HG02588 (cell line): ENCODE measurements at regions not wholly inside any gene's neighbourhood (a gene's known extent, or its start where the extent isn't known, plus 50 kb on each side); places are given as distances from the start of the nearest gene placed in this dataset.
"Not testable (repeated sequence)": the region's sequence is repeated elsewhere in the genome, so short reads cannot be mapped to it uniquely, and the experiment has no call there.

ENCODE experiments used
- ATAC-seq: cut with Tn5 transposase; IDR thresholded peaks from one replicate; pipeline ENCODE4 v1.9.1; 2021; ENCODE audit warnings: mild to moderate bottlenecking, moderate library complexity; ENCODE audit not compliant: unreplicated experiment

DNA sequence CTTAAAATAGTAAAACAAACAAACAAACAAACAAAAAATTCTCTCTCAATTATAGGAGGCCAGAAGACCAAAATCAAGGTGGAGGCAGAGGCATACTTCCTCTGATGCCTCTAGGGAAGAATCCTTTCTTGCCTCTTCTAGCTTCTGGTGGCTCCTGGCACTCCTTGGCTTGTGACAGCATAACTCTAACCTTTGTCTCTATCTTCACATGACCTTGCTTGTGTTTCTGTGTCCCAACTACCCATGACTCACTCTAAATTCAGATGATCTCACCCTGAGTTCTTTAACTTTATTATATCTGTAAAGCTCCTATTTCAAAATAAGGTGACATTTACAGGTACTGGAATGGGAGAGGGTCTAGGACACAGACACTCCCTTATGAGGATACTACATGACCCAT is 88.3 kb upstream of the ANTXRL start:
- no peak for ATAC-seq

DNA sequence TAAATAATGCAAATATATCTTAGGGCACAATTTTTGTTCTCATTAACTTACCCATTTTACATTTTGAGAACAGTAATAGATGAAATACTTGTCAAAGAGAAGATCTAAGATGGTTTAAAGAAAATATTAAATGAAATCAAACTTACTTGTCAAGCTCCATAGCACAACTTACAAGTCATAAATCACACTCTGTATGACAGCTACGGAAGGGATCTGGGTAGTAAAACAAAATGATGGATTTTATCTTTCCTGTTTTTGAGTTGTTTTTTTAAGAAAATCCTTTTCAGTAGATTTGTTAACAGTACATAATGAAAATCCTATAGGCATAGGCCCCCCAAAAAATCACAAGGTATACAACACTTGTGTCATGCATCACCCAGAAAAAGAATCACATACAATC is 84.4 kb upstream of the ANTXRL start:
- not testable (repeated sequence) for ATAC-seq

DNA sequence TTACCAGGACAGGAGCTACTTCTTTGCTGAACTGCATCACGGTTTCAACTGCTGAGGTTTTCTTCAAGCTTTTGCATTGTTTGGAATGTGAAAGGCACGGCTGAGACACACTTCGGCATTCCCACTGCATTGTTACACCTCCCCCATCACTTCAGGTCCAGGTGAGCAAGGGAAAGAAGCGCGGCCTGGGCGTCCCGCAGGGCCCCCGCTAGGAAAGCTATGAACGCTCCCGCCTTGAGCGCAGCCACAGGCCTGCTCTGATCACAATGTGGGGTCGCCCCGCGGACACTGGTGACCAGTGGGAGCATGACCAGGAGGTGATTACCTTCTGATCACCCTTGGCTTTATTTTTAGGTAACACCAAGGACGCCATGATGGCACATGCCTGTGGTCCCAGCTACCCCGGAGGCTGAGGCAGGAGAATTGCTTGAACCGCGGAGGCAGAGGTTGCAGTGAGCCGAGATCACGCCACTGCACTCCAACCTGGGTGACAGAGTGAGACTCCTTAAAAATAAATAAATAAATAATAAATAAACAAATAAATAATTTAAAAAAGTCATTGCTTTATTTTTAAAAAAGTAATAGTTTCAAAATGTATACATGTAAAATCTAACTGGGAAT is 82.2 kb upstream of the ANTXRL start:
- not testable (repeated sequence) for ATAC-seq

DNA sequence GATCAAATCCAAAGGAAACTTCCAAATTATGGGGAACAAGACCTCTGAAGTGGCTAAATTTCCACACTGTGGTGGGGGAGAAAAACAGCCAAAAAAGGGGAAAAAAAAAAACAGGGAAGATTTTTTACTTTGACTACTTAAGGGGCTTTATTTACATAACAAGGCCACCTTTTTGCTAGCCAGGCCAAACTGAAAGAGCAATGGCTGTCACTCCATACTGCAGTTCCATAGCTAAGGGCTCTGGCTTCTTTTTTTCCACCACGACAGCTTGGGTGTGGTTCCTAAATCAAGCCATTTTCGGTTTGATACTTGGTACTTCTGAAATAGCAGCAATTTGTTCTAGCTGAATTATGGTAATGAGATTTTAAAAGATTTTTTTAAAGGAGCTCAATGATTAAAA is 76.4 kb upstream of the ANTXRL start:
- ATAC-seq = not testable (repeated sequence)

DNA sequence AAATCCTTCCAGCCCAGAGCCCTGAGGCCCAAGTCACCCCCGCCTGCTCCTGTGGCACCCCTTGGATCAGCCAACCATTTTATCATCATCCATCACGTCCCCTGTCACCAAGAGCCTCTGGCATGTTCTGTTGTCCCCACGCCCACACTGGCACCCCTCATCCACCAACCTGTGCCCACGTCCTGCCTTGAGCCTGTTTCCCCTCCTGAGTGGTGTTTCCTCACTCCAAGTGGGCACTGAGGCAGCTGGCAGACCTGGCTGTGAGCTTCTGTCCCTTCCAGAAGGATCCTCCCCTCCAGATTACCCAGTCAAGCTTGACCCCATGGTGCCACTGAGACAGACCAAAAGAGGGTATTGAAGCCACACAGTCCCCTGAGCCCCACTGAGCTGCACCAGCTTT is 71.4 kb upstream of the ANTXRL start:
- no peak for ATAC-seq

DNA sequence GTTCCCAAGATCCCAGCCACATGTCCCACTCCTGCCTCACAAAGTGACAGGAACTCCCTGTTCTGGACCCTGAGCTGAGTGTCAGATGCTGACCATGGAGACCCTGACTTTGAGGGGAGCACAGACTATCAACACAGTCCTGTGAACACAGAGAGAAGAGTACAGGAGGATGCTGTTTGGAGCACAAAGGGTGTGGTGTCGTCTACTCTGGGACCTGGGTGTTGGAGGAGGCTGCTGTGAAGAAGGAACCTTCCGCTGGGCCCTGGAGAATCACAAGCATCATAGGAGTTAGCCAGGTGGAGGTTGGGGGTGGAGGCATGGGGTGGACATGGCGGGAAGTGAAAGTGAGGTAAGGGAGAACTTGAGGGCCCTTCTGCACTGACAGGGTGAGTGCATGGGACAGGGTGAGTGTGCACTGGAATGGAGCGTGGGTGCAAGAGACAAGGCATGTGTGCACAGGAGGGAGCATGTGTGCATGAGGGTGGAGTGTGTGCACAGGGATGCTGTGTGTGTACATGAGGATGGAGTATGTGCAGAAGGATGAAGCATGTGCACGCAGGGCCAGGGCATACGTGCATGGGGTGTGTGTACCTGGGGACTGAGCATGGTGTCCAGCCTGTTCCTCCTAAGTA is 70.7 kb upstream of the ANTXRL start:
- ATAC-seq = no peak

DNA sequence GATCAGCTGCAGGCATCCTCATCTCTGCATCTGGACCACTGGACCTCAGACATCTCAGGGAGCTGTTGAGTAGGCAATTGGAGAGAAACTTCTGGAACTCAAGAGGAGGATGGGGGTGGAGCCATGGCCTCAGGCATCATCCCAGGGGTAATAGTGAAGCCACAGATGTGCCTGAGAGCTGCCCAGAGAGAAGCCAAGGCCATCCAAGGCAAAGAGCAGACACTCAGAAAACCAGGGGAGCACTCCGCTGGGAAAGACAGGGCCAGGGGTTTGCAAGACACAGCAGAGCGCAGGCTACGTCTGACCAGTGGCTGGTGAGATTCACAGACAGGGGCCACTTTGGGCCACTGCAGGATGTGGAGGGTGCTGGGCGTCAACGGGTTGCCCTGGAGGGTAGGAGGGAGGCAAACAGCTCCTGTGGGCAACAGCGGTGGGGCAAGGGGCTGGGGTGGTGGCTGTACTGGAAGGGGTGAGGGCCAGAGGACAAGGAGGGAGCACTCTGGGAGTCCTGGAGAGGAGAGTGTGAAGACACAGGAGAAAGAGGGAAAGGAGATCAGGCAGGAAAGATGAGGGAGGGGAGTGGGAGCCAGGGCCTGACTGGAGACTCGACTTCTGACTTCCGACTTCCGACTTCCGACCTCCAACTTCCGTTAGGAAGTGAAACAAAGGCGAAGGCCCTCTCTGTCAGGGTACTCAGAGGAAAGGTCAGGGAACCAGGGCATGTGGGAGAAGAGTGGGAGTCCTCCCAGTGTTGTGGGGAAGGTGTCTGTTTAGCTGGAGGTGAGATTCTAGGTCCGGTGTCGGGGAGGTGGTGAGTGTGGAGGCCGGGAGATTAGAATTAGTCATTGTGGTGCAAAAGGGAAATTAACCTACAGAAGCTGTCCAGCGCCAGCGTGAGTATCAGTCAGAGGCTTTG is 69.7 kb upstream of the ANTXRL start:
- no peak for ATAC-seq

DNA sequence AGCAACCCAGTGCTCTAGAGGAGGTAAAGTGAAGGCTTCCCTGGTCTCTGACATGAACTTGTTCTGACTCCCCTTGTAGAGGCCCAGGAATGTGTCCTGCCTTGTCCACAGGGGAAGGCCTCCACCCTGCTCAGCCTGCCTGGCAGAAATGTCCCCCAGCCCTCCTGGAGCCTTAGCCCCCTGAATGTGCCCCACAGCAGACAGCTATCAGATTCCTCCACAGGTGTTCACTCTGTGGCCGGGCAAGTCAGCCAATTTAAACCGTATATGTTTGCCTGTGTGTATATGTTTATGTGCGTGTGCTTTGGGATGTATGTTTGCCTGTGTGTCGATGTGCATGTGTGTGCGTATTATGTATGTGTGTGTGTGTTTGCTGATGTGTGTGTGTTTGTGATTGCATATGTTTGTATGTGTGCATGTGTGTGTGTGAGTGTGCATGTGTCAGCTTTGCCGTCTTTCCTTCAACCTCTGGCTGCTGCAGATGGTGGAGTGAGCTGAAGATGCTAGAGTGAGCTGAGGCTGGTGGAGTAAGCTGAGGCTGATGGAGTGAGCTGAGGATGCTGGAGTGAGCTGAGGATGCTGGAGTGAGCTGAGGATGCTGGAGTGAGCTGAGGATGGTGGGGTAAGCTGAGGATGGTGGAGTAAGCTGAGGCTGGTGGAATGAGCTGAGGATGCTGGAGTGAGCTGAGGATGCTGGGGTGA is 68.9 kb upstream of the ANTXRL start:
- no peak for ATAC-seq

DNA sequence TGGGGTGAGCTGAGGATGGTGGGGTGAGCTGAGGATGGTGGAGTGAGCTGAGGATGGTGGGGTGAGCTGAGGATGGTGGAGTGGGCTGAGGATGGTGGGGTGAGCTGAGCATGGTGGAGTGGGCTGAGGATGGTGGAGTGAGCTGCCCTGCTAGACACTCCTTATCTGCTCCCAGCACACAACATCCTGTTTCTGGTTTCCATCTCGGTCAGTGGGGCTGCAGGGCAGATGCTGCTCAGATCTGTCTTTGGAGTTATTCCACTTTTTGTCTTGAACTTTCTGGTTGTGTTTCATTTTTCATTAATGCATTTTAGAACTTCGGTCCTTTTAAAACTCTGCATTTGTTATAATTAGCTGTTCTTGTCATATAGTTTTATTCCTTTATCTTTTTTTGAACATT is 67.9 kb upstream of the ANTXRL start:
- no peak for ATAC-seq

DNA sequence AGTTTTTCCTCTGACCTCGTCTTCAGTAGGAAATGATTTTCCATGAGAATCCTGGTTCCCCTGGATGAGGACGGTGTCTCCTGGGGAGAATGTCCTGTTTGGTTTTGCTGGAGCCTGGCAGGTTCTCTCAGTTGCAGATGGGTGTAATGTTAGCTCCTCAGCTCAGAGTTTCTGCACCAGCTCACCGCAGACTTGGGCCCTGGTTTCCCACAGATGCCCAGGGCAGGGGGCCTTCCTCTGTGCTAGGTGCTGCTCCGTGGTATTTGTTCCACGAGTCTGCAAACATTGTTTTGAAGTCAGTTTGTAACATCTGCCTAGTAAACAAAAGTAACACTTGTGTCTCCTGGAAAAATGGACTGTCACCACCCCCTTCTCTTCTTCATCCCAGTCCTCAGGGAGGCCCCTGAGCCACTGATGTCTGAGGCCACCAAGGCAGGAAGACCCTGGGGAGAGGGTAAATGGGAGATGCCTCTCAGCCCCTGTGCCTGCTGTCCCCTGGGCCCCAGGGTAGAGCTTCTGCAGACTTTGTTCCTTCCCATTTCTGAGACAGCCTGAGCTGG is 67.3 kb upstream of the ANTXRL start:
- ATAC-seq = not testable (repeated sequence)

DNA sequence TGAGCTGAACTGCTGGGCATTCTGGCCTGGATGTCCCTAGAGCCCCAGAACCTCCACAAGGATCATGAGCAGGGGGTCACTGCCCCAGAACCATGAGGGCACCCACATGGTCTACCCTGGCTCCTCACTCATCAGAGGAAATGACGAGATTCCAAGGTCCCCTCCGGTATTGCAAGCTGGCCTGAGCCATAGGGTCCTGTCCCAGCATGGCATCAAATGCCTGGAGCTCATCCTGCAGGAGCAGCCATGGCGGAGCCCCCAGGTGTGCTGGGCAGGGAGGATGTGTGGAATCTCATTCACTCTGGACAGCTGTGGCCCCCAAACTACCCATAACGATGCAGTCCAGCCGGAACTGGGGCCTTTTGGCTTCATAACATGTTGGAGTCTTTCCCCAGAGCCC is 66.6 kb upstream of the ANTXRL start:
- ATAC-seq = no peak

DNA sequence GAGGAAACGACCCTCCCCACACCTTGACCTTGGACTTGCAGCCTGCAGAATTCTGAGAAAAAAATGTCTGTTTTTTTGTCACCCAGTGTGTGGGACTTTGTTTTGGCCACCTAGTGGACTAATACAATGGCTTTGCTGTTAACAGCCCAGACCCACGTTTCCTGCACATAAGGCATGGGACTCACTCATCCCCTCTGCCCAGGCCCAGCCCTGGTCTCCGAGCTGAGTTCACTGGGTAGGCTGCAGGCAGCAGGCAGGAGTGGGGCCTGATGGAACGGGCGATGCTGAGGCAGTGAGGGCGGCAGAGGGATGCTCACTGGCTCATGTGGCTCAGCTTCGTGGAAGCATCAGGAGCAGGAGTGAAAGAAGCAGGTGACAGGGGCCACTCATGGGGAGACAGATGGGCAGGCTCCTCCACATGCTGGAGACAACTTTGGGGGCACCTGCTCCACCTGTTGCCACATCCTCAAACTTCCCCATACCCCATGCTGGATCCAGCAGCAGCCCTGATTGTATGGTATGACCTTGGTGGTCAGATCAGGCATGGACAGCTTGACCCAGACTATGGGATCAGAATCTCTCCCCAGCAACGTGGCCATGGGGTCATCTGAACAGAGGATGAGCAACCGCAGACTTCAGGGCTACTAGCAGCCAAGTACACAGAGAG is 65.8 kb upstream of the ANTXRL start:
- no peak for ATAC-seq

DNA sequence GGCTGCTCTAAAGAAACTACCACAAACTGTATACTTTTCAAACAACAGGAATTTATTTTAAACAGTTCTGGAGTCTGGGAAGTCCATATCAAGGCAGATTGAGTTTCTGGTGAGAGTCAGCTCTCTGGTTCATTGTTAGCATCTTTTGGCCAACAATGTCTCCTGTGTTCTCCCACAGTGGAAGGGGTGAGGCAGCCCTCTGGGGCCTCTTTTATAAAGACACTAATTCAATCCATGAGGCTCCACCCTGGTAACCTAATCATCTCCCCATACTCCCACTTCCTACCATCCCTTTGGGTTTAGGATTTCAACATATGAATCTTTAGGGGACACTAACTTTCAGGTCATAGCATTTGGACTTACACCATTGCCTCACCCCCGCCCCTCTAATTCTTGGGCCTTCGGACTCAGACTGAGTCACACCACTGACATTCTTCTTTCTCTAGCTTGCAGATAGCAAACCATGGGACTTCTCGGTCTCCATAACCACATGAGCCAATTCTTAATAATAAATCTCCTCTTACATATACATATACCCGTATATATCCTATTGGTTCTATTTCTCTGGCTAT is 64.3 kb upstream of the ANTXRL start:
- ATAC-seq = no peak

DNA sequence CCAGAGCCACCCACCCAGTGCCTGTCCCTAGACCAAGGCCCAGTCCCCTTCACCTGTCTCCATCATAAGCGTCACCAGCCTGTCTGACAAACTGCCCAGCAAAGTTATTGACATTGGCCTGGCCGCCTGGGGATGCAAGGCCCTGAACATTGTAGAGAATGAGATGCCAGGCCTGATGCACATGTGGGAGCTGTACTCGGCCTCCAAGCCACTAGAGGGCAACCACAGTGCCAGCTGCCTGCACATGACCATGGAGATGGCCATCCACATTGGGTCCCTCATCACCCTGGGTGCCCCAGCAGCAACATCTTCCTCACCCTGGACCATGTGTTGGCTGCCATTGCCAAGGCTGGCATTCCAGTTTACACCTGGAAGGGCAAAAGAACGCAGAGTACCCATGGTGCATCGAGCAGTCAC is 63.7 kb upstream of the ANTXRL start:
- no peak for ATAC-seq

DNA sequence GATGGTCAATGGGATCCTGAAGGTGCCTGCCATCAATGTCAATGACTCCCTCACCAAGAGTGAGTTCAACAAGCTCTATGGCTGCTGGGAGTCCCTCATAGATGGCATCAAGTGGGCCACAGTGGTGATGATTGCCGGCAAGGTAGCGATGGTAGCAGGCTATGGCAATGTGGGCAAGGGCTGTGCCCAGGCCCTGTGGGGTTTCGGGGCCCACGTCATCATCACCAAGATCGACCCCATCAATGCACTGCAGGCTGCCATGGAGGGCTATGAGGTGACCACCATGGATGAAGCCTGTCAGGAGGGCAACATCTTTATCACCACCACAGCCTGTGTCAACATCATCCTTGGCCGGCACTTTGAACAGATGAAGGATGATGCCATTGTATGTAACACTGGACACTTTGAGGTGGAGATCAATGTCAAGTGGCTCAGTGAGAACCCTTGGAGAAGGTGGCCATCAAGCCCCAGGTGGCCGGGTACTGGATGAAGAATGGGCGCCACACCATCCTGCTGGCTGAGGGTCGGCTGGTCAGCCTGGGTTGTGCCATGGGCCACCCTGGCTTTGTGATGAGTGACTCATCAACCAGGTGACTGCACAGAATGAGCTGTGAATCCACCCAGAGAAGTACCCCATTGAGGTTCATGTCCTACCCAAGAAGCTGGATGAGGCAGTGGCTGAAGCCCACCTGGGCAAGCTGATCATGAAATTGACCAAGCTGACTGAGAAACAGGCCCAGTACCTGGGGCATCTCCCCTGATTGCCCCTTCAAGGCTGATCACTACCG is 63.0 kb upstream of the ANTXRL start:
- ATAC-seq = no peak

DNA sequence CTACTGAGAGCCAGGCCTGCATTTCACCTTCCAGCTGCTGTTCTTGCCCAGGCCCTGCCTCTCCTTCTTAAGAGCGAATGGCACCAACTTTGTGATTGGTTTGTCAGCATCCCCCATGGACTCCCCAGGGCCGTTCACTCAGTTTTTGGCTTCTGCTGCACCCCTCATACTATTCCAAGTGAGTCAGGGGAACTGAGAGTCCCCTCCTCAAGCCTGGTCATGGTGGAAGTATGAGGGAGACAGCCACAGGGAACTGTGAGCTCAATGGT is 62.4 kb upstream of the ANTXRL start:
- ATAC-seq = no peak

DNA sequence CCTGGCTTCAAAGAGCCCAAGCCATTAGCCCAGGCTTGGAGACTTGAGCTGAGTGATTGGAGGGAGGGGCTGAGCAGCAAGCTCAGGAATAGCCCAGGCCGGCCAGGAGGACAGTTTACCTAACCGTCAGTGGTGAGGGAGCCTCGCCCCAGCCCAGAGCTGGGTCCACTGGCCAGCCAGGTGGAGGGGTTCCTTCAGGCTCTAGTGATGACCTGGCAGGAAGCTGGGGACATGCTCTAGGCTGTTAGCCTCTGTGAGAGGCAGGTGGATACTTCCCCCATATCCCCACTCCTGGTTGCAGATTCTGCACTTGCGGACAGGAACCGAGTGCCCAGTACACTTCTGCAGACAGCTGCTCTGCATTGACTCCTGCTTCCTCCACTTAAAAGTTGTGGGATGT is 61.2 kb upstream of the ANTXRL start:
- ATAC-seq = no peak

DNA sequence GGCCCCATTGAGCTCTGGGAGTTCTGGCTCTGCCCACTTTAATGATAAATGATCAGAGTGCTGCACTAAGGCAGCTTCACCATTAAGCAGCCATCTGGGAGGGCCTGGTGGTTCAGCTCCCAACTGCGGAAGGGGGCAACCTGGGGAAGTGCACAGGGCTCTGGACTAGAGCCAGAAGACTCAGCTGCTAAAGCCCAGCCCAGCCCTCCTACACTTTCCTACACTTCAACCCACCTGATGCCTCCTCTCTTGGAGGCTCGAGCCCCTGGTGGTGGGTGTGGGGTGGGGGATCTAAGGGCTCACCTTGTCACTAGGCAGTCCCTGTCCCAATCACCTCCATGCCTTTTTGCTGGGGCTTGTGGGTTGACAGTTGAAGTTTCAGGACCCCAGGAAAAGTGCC is 60.6 kb upstream of the ANTXRL start:
- no peak for ATAC-seq

DNA sequence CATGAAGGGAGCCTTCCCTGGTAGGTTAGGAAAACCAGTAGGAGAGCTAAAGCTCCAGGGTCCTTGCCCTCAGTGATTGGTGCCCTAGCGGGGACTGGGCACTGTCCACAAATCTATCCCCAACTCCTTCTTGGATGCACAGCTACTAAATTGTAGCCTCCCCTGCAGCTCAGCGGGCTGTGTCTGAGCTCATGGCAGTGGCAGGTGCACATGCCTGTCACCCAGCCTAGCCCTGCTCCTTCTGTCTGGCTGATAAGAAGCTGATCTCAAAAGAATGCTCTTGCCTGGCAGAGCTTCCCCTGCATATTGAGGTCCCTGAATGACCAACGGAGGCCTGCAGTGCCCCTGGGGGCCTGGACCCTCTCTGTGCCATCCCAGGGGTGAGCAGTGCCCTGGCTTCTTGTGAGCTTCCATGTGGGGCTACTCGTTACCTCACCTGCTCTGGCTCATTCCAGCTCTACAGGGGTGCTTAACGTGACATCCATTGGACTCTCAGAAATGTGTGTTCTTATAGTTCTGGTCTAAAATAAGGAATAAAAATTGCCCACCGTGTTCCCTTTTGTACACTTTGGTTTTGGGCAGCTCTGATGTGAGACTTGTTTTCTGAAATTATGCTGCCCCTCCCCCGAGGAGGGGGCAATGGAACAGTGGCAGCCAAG is 59.8 kb upstream of the ANTXRL start:
- ATAC-seq = no peak
